ENCODE measurements at regions not wholly inside any gene's neighbourhood (a gene's known extent, or its start where the extent isn't known, plus 50 kb on each side); places are given as distances from the start of the nearest gene placed in this dataset.

- no peaks in the 10 kb centered on the region for H3K9me3 ChIP-seq
- no peak for DNase-seq
- 48% methylated on average over 1 of the region's 1 CpG for WGBS (ENCODE audit: insufficient coverage, low coverage, low lambda C conversion rate, missing lambda C conversion rate)
- no peak overlapping the region for H3K4me3 ChIP-seq
- no peak for ATAC-seq
- H3K27ac ChIP-seq, result no peak overlapping the region
- TF ChIP-seq POLR2A (IDR thresholded peaks at IDR 0.05), result no peak
- no peak for TF ChIP-seq CTCF (IDR thresholded peaks at IDR 0.05)
- H3K36me3 ChIP-seq, result no peaks in the 10 kb centered on the region
- intact Hi-C loops (cut with DNase I), result no loop called here
- no peaks in the 10 kb centered on the region for H3K27me3 ChIP-seq
- H3K4me1 ChIP-seq, result no peaks in the 10 kb centered on the region
These were observed 574.3 kb upstream of the POU3F3 start for GRCh38 chr2:104279646-104280045.

GRCh38 chr2:104280216-104280615 lies 573.7 kb upstream of the POU3F3 start:
- ATAC-seq (no peak), DNase-seq (no peak)
- Histone ChIP-seq H3K9me3 (no peaks in the 10 kb centered on the region), H3K27me3 (no peaks in the 10 kb centered on the region), H3K36me3 (no peaks in the 10 kb centered on the region), H3K27ac (no peak overlapping the region), H3K4me3 (no peak overlapping the region), H3K4me1 (no peaks in the 10 kb centered on the region)
- WGBS (ENCODE audit: insufficient coverage, low coverage, low lambda C conversion rate, missing lambda C conversion rate), result 56% methylated on average over 1 of the region's 1 CpG
- TF ChIP-seq CTCF (IDR thresholded peaks at IDR 0.05) (no peak), POLR2A (IDR thresholded peaks at IDR 0.05) (no peak)
- intact Hi-C loops (cut with DNase I), result no loop called here

GRCh38 chr2:104286841-104287240 lies 567.1 kb upstream of the POU3F3 start:
- ATAC-seq (no peak), DNase-seq (no peak)
- Histone ChIP-seq H3K27ac (no peak overlapping the region), H3K36me3 (no peaks in the 10 kb centered on the region), H3K27me3 (no peaks in the 10 kb centered on the region), H3K9me3 (no peaks in the 10 kb centered on the region), H3K4me1 (no peaks in the 10 kb centered on the region), H3K4me3 (no peak overlapping the region)
- intact Hi-C loops (cut with DNase I), result no loop called here
- 17% methylated on average over 1 of the region's 3 CpGs for WGBS (ENCODE audit: insufficient coverage, low coverage, low lambda C conversion rate, missing lambda C conversion rate)
- TF ChIP-seq POLR2A (IDR thresholded peaks at IDR 0.05), result no peak
- no peak for TF ChIP-seq CTCF (IDR thresholded peaks at IDR 0.05)

GRCh38 chr2:104289651-104290565 lies 564.0 kb upstream of the POU3F3 start:
- Histone ChIP-seq H3K4me3 (no peak overlapping the region), H3K36me3 (no peaks in the 10 kb centered on the region), H3K4me1 (no peaks in the 10 kb centered on the region), H3K27ac (no peak overlapping the region), H3K9me3 (no peaks in the 10 kb centered on the region), H3K27me3 (no peaks in the 10 kb centered on the region)
- TF ChIP-seq POLR2A (IDR thresholded peaks at IDR 0.05) (no peak), CTCF (IDR thresholded peaks at IDR 0.05) (no peak)
- intact Hi-C loops (cut with DNase I), result no loop called here
- 53% methylated on average over 7 of the region's 8 CpGs for WGBS (ENCODE audit: insufficient coverage, low coverage, low lambda C conversion rate, missing lambda C conversion rate)
- ATAC-seq (no peak), DNase-seq (no peak)
